ENCODE measurements at regions not wholly inside any gene's neighbourhood (a gene's known extent, or its start where the extent isn't known, plus 50 kb on each side); places are given as distances from the start of the nearest gene placed in this dataset.

- ATAC-seq (0 out of 2 replicates have a peak, but pooled peaks have one; percentile 30), DNase-seq (ENCODE audit: low read depth, low spot score) (no peak)
- Histone ChIP-seq H3K9me3 (ENCODE audit: control insufficient read depth, insufficient read depth, low read depth, low read length) (no peaks in the 10 kb centered on the region), H3K27ac (ENCODE audit: low read length) (no peak overlapping the region), H3K4me1 (ENCODE audit: control insufficient read depth, insufficient read depth, low read length) (no peaks in the 10 kb centered on the region), H3K36me3 (ENCODE audit: control insufficient read depth, insufficient read depth, low read length) (no peaks in the 10 kb centered on the region), H3K4me3 (ENCODE audit: low read depth in 2 of 2, low read length in 2 of 2) (no peak overlapping the region), H3K27me3 (ENCODE audit: control insufficient read depth, insufficient read depth, low read length) (peaks cover 13% of the 10 kb centered on the region)
- TF ChIP-seq SIN3A (IDR thresholded peaks at IDR 0.05; ENCODE audit: borderline replicate concordance, insufficient read depth, low read depth, low read length) (no peak), POLR2AphosphoS5 (IDR thresholded peaks at IDR 0.05; ENCODE audit: low read depth, low read length) (no peak), TCF7L2 (IDR thresholded peaks at IDR 0.05; ENCODE audit: low read depth, low read length) (no peak), REST (IDR thresholded peaks at IDR 0.05; ENCODE audit: insufficient read depth in 1 of 2, low read depth in 2 of 2, low read length in 1 of 2) (no peak)
- TF ChIP-seq, protein P1, sequence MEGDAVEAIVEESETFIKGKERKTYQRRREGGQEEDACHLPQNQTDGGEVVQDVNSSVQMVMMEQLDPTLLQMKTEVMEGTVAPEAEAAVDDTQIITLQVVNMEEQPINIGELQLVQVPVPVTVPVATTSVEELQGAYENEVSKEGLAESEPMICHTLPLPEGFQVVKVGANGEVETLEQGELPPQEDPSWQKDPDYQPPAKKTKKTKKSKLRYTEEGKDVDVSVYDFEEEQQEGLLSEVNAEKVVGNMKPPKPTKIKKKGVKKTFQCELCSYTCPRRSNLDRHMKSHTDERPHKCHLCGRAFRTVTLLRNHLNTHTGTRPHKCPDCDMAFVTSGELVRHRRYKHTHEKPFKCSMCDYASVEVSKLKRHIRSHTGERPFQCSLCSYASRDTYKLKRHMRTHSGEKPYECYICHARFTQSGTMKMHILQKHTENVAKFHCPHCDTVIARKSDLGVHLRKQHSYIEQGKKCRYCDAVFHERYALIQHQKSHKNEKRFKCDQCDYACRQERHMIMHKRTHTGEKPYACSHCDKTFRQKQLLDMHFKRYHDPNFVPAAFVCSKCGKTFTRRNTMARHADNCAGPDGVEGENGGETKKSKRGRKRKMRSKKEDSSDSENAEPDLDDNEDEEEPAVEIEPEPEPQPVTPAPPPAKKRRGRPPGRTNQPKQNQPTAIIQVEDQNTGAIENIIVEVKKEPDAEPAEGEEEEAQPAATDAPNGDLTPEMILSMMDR (IDR thresholded peaks at IDR 0.05) = no peak
- no TSS peak for BruUV-seq (replicated peaks)
- in situ Hi-C loops (cut with HindIII; ENCODE audit: low pct_unique_long_range_greater_than_20kb, low sequenced_read_pairs) (no loop called here), intact Hi-C loops (cut with micrococcal nuclease; ENCODE audit: unreplicated experiment) (no loop called here)
- CTCF ChIA-PET = interaction anchor here (0.6 kb wide), 1 partner anchor 160 kb away, joined by 6 read pairs; no protein-coding TSS in a partner anchor
- POLR2A ChIA-PET = interaction anchor here (0.6 kb wide), 1 partner anchor 852 kb away, joined by 3 read pairs; no protein-coding TSS in a partner anchor
Observed at GRCh38 chr10:113426181-113426877, 126.5 kb upstream of the HABP2 start.

DNA sequence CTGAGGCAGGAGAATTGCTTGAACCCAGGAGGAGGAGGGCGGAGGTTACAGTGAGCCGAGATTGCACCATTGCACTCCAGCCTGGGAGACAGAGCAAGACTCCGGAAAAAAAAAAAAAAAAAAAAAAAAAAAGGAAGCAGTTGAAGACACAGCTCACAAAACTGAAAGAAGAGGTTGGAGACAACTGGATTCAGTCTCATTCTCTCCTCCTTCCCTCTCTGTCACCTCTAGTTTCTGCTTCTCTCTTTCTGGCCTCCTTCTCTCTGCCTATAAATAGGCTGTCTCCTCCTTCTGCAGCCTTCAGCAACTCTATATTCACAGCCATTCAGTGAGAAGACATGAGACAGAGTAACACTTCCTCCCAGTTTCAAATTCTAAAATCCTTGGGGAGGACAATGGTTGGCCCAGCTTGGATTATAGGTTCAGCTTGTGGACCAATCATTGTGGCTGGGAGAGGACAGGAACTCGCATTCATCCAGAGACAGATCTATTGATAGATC, 125.6 kb upstream of the HABP2 start:
- H3K9me3 ChIP-seq (ENCODE audit: control insufficient read depth, insufficient read depth, low read depth, low read length) = no peaks in the 10 kb centered on the region
- intact Hi-C loops (cut with micrococcal nuclease; ENCODE audit: unreplicated experiment) (no loop called here), in situ Hi-C loops (cut with HindIII; ENCODE audit: low pct_unique_long_range_greater_than_20kb, low sequenced_read_pairs) (no loop called here)
- TF ChIP-seq TCF7L2 (IDR thresholded peaks at IDR 0.05; ENCODE audit: low read depth, low read length) = no peak
- TF ChIP-seq, protein P1 (IDR thresholded peaks at IDR 0.05) = no peak
- TF ChIP-seq SIN3A (IDR thresholded peaks at IDR 0.05; ENCODE audit: borderline replicate concordance, insufficient read depth, low read depth, low read length) = no peak
- ATAC-seq (no peak), DNase-seq (ENCODE audit: low read depth, low spot score) (no peak)
- no peak overlapping the region for H3K4me3 ChIP-seq (ENCODE audit: low read depth in 2 of 2, low read length in 2 of 2)
- H3K27me3 ChIP-seq (ENCODE audit: control insufficient read depth, insufficient read depth, low read length) = peaks cover 15% of the 10 kb centered on the region
- no peaks in the 10 kb centered on the region for H3K36me3 ChIP-seq (ENCODE audit: control insufficient read depth, insufficient read depth, low read length)
- ChIA-PET CTCF (no interaction called here), POLR2A (no interaction called here)
- no peaks in the 10 kb centered on the region for H3K4me1 ChIP-seq (ENCODE audit: control insufficient read depth, insufficient read depth, low read length)
- H3K27ac ChIP-seq (ENCODE audit: low read length) = no peak overlapping the region
- no TSS peak for BruUV-seq (replicated peaks)
